Smooth muscle cell (in vitro differentiated cells): ENCODE measurements at regions not wholly inside any gene's neighbourhood (a gene's known extent, or its start where the extent isn't known, plus 50 kb on each side); places are given as distances from the start of the nearest gene placed in this dataset.
"Not testable (repeated sequence)": the region's sequence is repeated elsewhere in the genome, so short reads cannot be mapped to it uniquely, and the experiment has no call there.

ENCODE experiments used
- DNase-seq: peaks from one replicate; lab custom pipeline; 2025; ENCODE audit not compliant: unreplicated experiment; lab: John Stamatoyannopoulos, UW
- H2AFZ ChIP-seq: fragments of 200-600 bp; sonication (generic); 2 replicates; pipeline ENCODE4 v1.6.0; 2016; ENCODE audit warnings: antibody characterized with exemption, low read depth, mild to moderate bottlenecking
- H3F3A ChIP-seq: fragments of 200-600 bp; sonication (generic); 2 replicates; pipeline ENCODE4 v1.6.0; 2017; ENCODE audit warnings: antibody characterized with exemption, low read depth
- H3K27ac ChIP-seq: fragments of 200-600 bp; sonication (generic); 2 replicates; pipeline ENCODE4 v1.5.1; 2016; ENCODE audit warnings: low read depth, mild to moderate bottlenecking
- H3K27me3 ChIP-seq: fragments of 200-600 bp; sonication (generic); 2 replicates; pipeline ENCODE4 v1.6.1; 2016; ENCODE audit warnings: low read depth, mild to moderate bottlenecking
- H3K36me3 ChIP-seq: fragments of 200-600 bp; sonication (generic); 2 replicates; pipeline ENCODE4 v1.5.1; 2016; ENCODE audit warnings: low read depth
- H3K4me1 ChIP-seq: fragments of 200-600 bp; sonication (generic); 2 replicates; pipeline ENCODE4 v1.5.1; 2016; ENCODE audit warnings: low read depth
- H3K4me2 ChIP-seq: fragments of 200-600 bp; sonication (generic); 2 replicates; pipeline ENCODE4 v1.6.0; 2016; ENCODE audit warnings: mild to moderate bottlenecking
- H3K4me3 ChIP-seq: fragments of 200-600 bp; sonication (generic); 2 replicates; pipeline ENCODE4 v1.5.1; 2016; ENCODE audit warnings: mild to moderate bottlenecking
- H3K79me2 ChIP-seq: fragments of 200-600 bp; sonication (generic); 2 replicates; pipeline ENCODE4 v1.6.0; 2016; ENCODE audit warnings: low read depth, mild to moderate bottlenecking
- H3K9ac ChIP-seq: fragments of 200-600 bp; sonication (generic); 2 replicates; pipeline ENCODE4 v1.6.0; 2016; ENCODE audit warnings: low read depth
- H3K9me3 ChIP-seq: fragments of 200-600 bp; sonication (generic); replicated peaks from 2 replicates; pipeline ENCODE4 v1.5.1; 2016; ENCODE audit warnings: low read depth
- H4K20me1 ChIP-seq: fragments of 200-600 bp; sonication (generic); 2 replicates; pipeline ENCODE4 v1.6.0; 2016; ENCODE audit warnings: low read depth
- WGBS: methylation state at CpG from one replicate; pipeline ENCODE4 v1.1.7; 2016; ENCODE audit warnings: low lambda C conversion rate; 5-methylcytosine and 5-hydroxymethylcytosine counted together
- TF ChIP-seq, protein P1 (sequence below): fragments of 200-600 bp; sonication (generic); IDR thresholded peaks from 2 replicates; pipeline ENCODE4 v1.5.1; 2017; ENCODE audit warnings: borderline replicate concordance, mild to moderate bottlenecking, antibody characterized with exemption; ENCODE audit not compliant: insufficient read depth, poor library complexity, severe bottlenecking

DNA sequence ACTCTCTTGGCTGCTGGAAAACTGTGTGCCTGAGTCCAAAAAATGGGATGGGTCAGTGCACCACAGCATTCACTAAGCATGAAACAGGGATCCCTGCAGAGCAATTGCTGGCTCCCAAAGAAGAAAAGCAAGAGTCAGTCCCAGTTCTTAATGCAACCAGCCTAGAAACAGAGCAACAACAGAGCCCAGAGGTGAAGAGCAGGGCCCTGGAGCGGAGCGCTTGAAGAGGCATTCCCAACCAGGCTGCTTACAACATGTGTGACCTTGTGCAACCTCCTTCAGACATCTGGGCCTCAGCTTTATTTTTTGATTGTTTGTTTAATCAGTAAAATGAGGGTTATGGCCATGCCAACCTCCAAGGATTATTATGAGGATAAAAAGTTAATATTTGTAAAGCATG lies 543.7 kb upstream of the COBL start:
- 100% methylated on average over 2 of the region's 2 CpGs for WGBS
- no peaks in the 10 kb centered on the region for H3K9me3 ChIP-seq
- TF ChIP-seq, protein P1, sequence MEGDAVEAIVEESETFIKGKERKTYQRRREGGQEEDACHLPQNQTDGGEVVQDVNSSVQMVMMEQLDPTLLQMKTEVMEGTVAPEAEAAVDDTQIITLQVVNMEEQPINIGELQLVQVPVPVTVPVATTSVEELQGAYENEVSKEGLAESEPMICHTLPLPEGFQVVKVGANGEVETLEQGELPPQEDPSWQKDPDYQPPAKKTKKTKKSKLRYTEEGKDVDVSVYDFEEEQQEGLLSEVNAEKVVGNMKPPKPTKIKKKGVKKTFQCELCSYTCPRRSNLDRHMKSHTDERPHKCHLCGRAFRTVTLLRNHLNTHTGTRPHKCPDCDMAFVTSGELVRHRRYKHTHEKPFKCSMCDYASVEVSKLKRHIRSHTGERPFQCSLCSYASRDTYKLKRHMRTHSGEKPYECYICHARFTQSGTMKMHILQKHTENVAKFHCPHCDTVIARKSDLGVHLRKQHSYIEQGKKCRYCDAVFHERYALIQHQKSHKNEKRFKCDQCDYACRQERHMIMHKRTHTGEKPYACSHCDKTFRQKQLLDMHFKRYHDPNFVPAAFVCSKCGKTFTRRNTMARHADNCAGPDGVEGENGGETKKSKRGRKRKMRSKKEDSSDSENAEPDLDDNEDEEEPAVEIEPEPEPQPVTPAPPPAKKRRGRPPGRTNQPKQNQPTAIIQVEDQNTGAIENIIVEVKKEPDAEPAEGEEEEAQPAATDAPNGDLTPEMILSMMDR = no peak
- no peak overlapping the region for H3K9ac ChIP-seq
- no peak for DNase-seq
- no peaks in the 10 kb centered on the region for H3K27me3 ChIP-seq
- H3K4me3 ChIP-seq = no peak overlapping the region
- H2AFZ ChIP-seq = no peak overlapping the region
- H3K36me3 ChIP-seq = no peaks in the 10 kb centered on the region
- H3K4me2 ChIP-seq = no peak overlapping the region
- no peak overlapping the region for H3K27ac ChIP-seq
- no peaks in the 10 kb centered on the region for H4K20me1 ChIP-seq
- H3F3A ChIP-seq = no peaks in the 10 kb centered on the region
- no peaks in the 10 kb centered on the region for H3K79me2 ChIP-seq
- no peaks in the 10 kb centered on the region for H3K4me1 ChIP-seq

DNA sequence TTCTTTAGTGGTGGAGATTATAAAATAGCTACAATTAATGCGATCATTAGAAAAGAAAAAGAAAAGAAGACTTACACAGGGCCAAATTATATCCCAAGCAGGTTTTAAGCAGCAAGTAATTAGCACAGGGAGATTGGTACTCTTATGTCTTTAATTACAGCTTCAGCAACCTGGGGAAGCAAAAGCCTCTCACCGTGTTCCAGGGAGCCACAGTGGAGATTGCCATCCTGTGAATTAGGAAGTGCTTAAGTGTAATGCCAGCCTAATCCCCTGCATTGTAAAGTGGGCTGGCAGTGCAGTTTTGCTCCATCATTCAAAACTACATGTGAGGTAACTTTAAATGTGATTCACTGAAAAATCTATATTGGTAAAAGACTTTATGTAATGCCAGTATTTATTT lies 533.5 kb upstream of the COBL start:
- H3F3A ChIP-seq = no peaks in the 10 kb centered on the region
- 60% methylated on average over 2 of the region's 2 CpGs for WGBS
- no peak for DNase-seq
- H3K4me1 ChIP-seq = peaks cover 9% of the 10 kb centered on the region
- H3K79me2 ChIP-seq = no peaks in the 10 kb centered on the region
- H3K9me3 ChIP-seq = no peaks in the 10 kb centered on the region
- H3K4me2 ChIP-seq = no peak overlapping the region
- H3K27ac ChIP-seq = no peak overlapping the region
- H3K36me3 ChIP-seq = no peaks in the 10 kb centered on the region
- no peaks in the 10 kb centered on the region for H3K27me3 ChIP-seq
- no peaks in the 10 kb centered on the region for H4K20me1 ChIP-seq
- H3K9ac ChIP-seq = no peak overlapping the region
- no peak overlapping the region for H3K4me3 ChIP-seq
- TF ChIP-seq, protein P1 = no peak
- H2AFZ ChIP-seq = no peak overlapping the region

DNA sequence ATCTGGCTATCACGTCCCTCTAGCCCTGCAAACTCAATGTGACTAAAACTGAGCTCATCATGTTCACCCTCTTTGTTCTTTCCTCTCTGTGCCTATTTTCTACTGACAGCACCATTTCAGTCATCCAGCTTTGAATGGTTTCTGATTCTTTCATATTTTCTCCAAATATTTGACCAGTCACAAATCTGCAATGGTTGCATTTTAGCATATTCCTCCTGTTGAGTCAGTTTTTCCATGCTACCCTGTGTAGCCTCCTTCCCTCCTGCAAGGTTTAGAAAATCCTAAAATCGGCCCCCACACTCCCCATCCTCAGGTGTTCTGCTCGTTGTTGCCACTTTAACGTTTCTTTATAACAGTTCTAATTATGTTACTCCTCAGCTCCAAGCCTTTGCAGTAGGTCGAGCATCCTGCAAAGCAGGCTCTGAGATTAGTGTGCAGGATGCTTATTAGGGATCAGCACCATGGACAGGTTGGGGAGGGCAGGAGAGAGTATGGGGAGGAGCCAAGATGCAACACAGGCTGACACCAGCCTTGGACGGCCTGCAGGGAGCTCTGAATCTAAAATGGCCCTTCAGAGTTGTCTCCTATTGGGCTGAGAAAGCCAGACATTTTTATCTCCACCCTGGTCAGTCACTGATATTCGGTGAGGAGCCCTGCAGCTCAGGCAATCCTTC lies 531.0 kb upstream of the COBL start:
- Histone ChIP-seq H3K36me3 (no peaks in the 10 kb centered on the region), H3F3A (no peaks in the 10 kb centered on the region), H3K9ac (no peak overlapping the region), H3K27me3 (no peaks in the 10 kb centered on the region), H3K4me3 (no peak overlapping the region), H3K4me2 (no peak overlapping the region), H3K79me2 (no peaks in the 10 kb centered on the region), H3K9me3 (no peaks in the 10 kb centered on the region), H4K20me1 (no peaks in the 10 kb centered on the region), H3K27ac (no peak overlapping the region), H3K4me1 (peaks cover 9% of the 10 kb centered on the region), H2AFZ (no peak overlapping the region)
- TF ChIP-seq, protein P1 = no peak
- WGBS = 58% methylated on average over 7 of the region's 7 CpGs
- no peak for DNase-seq

DNA sequence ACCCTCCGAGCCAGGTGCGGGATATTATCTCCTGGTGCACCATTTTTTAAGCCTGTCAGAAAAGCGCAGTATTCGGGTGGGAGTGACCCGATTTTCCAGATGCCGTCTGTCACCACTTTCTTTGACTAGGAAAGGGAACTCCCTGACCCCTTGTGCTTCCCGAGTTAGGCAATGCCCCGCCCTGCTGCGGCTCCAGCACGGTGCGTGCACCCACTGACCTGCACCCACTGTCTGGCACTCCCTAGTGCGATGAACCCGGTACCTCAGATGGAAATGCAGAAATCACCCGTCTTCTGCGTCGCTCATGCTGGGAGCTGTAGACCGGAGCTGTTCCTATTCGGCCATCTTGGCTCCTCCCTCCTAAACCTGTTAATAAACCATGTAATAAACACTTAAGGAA lies 522.5 kb upstream of the COBL start:
- H3K4me1 ChIP-seq, H3K27me3 ChIP-seq, H3K9me3 ChIP-seq, H3K4me3 ChIP-seq, DNase-seq, H3K4me2 ChIP-seq, H3K79me2 ChIP-seq, H3K9ac ChIP-seq, H2AFZ ChIP-seq, H3K27ac ChIP-seq, H4K20me1 ChIP-seq, H3F3A ChIP-seq, H3K36me3 ChIP-seq: not testable (repeated sequence)
- WGBS = 87% methylated on average over 18 of the region's 18 CpGs
